ENCODE measurements at regions not wholly inside any gene's neighbourhood (a gene's known extent, or its start where the extent isn't known, plus 50 kb on each side); places are given as distances from the start of the nearest gene placed in this dataset.

DNA sequence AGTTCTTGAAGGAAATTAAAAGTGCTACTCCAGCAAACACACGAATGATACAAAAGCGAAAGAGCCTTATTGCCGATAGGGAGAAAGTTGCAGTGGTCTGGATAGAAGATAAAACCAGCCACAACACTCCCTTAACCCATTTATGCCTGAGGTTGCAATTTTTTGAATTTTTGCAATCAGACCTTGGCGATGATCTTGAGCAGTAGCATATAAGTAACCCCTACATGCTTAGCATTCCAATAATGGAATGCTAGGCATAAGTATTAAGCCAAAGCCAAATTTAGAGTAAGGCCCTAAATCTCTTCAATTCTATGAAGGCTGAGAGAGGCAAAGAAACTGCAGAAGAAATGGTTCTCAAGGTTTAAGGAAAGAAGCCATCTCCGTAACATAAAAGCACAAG, 153.5 kb downstream of the SLC28A3 start:
- no peaks in the 10 kb centered on the region for H3F3A ChIP-seq (ENCODE audit: insufficient read depth, low read length, poor library complexity, severe bottlenecking)
- H3K9ac ChIP-seq (ENCODE audit: low read length): no peak overlapping the region
- no peaks in the 10 kb centered on the region for H3K9me2 ChIP-seq (ENCODE audit: insufficient read depth, low read length)
- no peak overlapping the region for H2AFZ ChIP-seq (ENCODE audit: low read depth, low read length)
- H3K27ac ChIP-seq (ENCODE audit: low read length): no peak overlapping the region
- H3K36me3 ChIP-seq (ENCODE audit: insufficient read depth, low read length): no peaks in the 10 kb centered on the region
- H3K27me3 ChIP-seq (ENCODE audit: insufficient read depth, low read depth, low read length): no peaks in the 10 kb centered on the region
- TF ChIP-seq, protein P1, sequence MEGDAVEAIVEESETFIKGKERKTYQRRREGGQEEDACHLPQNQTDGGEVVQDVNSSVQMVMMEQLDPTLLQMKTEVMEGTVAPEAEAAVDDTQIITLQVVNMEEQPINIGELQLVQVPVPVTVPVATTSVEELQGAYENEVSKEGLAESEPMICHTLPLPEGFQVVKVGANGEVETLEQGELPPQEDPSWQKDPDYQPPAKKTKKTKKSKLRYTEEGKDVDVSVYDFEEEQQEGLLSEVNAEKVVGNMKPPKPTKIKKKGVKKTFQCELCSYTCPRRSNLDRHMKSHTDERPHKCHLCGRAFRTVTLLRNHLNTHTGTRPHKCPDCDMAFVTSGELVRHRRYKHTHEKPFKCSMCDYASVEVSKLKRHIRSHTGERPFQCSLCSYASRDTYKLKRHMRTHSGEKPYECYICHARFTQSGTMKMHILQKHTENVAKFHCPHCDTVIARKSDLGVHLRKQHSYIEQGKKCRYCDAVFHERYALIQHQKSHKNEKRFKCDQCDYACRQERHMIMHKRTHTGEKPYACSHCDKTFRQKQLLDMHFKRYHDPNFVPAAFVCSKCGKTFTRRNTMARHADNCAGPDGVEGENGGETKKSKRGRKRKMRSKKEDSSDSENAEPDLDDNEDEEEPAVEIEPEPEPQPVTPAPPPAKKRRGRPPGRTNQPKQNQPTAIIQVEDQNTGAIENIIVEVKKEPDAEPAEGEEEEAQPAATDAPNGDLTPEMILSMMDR (IDR thresholded peaks at IDR 0.05; ENCODE audit: poor library complexity, severe bottlenecking): no peak
- TF ChIP-seq, protein P2, sequence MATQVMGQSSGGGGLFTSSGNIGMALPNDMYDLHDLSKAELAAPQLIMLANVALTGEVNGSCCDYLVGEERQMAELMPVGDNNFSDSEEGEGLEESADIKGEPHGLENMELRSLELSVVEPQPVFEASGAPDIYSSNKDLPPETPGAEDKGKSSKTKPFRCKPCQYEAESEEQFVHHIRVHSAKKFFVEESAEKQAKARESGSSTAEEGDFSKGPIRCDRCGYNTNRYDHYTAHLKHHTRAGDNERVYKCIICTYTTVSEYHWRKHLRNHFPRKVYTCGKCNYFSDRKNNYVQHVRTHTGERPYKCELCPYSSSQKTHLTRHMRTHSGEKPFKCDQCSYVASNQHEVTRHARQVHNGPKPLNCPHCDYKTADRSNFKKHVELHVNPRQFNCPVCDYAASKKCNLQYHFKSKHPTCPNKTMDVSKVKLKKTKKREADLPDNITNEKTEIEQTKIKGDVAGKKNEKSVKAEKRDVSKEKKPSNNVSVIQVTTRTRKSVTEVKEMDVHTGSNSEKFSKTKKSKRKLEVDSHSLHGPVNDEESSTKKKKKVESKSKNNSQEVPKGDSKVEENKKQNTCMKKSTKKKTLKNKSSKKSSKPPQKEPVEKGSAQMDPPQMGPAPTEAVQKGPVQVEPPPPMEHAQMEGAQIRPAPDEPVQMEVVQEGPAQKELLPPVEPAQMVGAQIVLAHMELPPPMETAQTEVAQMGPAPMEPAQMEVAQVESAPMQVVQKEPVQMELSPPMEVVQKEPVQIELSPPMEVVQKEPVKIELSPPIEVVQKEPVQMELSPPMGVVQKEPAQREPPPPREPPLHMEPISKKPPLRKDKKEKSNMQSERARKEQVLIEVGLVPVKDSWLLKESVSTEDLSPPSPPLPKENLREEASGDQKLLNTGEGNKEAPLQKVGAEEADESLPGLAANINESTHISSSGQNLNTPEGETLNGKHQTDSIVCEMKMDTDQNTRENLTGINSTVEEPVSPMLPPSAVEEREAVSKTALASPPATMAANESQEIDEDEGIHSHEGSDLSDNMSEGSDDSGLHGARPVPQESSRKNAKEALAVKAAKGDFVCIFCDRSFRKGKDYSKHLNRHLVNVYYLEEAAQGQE (IDR thresholded peaks at IDR 0.05; ENCODE audit: borderline replicate concordance): no peak
- TF ChIP-seq SMC3 (conservative IDR thresholded peaks at IDR 0.05; ENCODE audit: poor library complexity) (no peak), EZH2 (IDR thresholded peaks at IDR 0.05; ENCODE audit: borderline replicate concordance, insufficient read depth, low read length, poor library complexity, severe bottlenecking) (no peak), RAD21 (conservative IDR thresholded peaks at IDR 0.05) (no peak), POLR2AphosphoS5 (IDR thresholded peaks at IDR 0.05) (no peak), TAF1 (IDR thresholded peaks at IDR 0.05; ENCODE audit: low read depth) (no peak), MXI1 (conservative IDR thresholded peaks at IDR 0.05; ENCODE audit: poor library complexity, severe bottlenecking) (no peak), EP300 (conservative IDR thresholded peaks at IDR 0.05; ENCODE audit: poor library complexity, severe bottlenecking) (no peak)
- no peak overlapping the region for H3K4me2 ChIP-seq (ENCODE audit: low read length)
- no peaks in the 10 kb centered on the region for H3K9me3 ChIP-seq (ENCODE audit: low read length)
- H3K79me2 ChIP-seq (replicated peaks; ENCODE audit: insufficient read depth, low read length): no peaks in the 10 kb centered on the region
- H4K20me1 ChIP-seq (ENCODE audit: insufficient read depth): no peaks in the 10 kb centered on the region
- no peak overlapping the region for H3K4me3 ChIP-seq (ENCODE audit: low read length)

DNA sequence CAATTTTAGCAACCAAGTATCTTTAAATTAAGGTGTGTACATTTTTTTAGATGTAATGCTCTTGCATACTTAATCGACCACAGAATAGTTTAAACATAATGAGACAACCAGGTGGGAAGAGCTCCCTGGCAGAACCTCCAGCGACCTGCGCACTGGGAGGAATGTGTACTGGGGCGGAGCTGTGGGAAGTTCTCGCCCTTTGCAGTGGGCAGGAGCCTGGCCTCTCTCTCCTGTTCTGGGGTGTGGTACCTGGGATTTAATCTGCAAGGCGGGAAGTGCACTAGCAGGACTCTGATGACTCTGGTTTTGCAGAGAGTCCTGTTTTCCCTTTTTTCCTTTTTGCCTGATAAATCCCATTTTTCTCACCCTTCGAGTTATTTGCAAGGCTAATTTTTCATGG, 150.7 kb downstream of the SLC28A3 start:
- no peaks in the 10 kb centered on the region for H3K9me3 ChIP-seq (ENCODE audit: low read length)
- no peak overlapping the region for H3K27ac ChIP-seq (ENCODE audit: low read length)
- no peak overlapping the region for H3K4me3 ChIP-seq (ENCODE audit: low read length)
- no peak overlapping the region for H3K4me2 ChIP-seq (ENCODE audit: low read length)
- H3K36me3 ChIP-seq (ENCODE audit: insufficient read depth, low read length): no peaks in the 10 kb centered on the region
- H3K9ac ChIP-seq (ENCODE audit: low read length): no peak overlapping the region
- H3K9me2 ChIP-seq (ENCODE audit: insufficient read depth, low read length): no peaks in the 10 kb centered on the region
- H3K79me2 ChIP-seq (replicated peaks; ENCODE audit: insufficient read depth, low read length): no peaks in the 10 kb centered on the region
- no peaks in the 10 kb centered on the region for H3K27me3 ChIP-seq (ENCODE audit: insufficient read depth, low read depth, low read length)
- H3F3A ChIP-seq (ENCODE audit: insufficient read depth, low read length, poor library complexity, severe bottlenecking): no peaks in the 10 kb centered on the region
- H4K20me1 ChIP-seq (ENCODE audit: insufficient read depth): no peaks in the 10 kb centered on the region
- no peak overlapping the region for H2AFZ ChIP-seq (ENCODE audit: low read depth, low read length)
- TF ChIP-seq, protein P2 (IDR thresholded peaks at IDR 0.05; ENCODE audit: borderline replicate concordance): no peak
- TF ChIP-seq POLR2AphosphoS5 (IDR thresholded peaks at IDR 0.05) (no peak), MXI1 (conservative IDR thresholded peaks at IDR 0.05; ENCODE audit: poor library complexity, severe bottlenecking) (no peak), RAD21 (conservative IDR thresholded peaks at IDR 0.05) (no peak), SMC3 (conservative IDR thresholded peaks at IDR 0.05; ENCODE audit: poor library complexity) (no peak), TAF1 (IDR thresholded peaks at IDR 0.05; ENCODE audit: low read depth) (no peak), EP300 (conservative IDR thresholded peaks at IDR 0.05; ENCODE audit: poor library complexity, severe bottlenecking) (no peak), EZH2 (IDR thresholded peaks at IDR 0.05; ENCODE audit: borderline replicate concordance, insufficient read depth, low read length, poor library complexity, severe bottlenecking) (no peak)
- TF ChIP-seq, protein P1 (IDR thresholded peaks at IDR 0.05; ENCODE audit: poor library complexity, severe bottlenecking): no peak

Measured in neural cell (in vitro differentiated cells).